HUES64 (cell line): ENCODE measurements at regions not wholly inside any gene's neighbourhood (a gene's known extent, or its start where the extent isn't known, plus 50 kb on each side); places are given as distances from the start of the nearest gene placed in this dataset.

ENCODE experiments used
- H3K27ac ChIP-seq: 2 replicates; pipeline ENCODE4 v1.7.0; 2013; ENCODE audit warnings: low read depth, low read length, inconsistent platforms
- H3K27me3 ChIP-seq: 2 replicates; pipeline ENCODE4 v1.6.1; 2013; ENCODE audit warnings: mild to moderate bottlenecking, low read length; ENCODE audit not compliant: insufficient read depth
- H3K36me3 ChIP-seq: 2 replicates; pipeline ENCODE4 v1.6.1; 2013; ENCODE audit warnings: mild to moderate bottlenecking, low read length; ENCODE audit not compliant: insufficient read depth
- H3K4me1 ChIP-seq: 2 replicates; pipeline ENCODE4 v1.6.1; 2013; ENCODE audit warnings: mild to moderate bottlenecking, low read length, moderate library complexity; ENCODE audit not compliant: insufficient read depth
- H3K4me3 ChIP-seq: 2 replicates; pipeline ENCODE4 v1.5.1; 2013; ENCODE audit warnings: mild to moderate bottlenecking, low read length, moderate library complexity
- H3K9ac ChIP-seq: 2 replicates; pipeline ENCODE4 v1.6.1; 2013; ENCODE audit warnings: mild to moderate bottlenecking, low read depth, low read length
- H3K9me3 ChIP-seq: 2 replicates; pipeline ENCODE4 v1.6.1; 2013; ENCODE audit warnings: low read depth, low read length; ENCODE audit not compliant: insufficient read depth
- WGBS: fragments of 150-250, 120-280 bp; methylation state at CpG from one replicate; pipeline ENCODE4 v1.1.7; 2013; ENCODE audit warnings: missing lambda C conversion rate; 5-methylcytosine and 5-hydroxymethylcytosine counted together

DNA sequence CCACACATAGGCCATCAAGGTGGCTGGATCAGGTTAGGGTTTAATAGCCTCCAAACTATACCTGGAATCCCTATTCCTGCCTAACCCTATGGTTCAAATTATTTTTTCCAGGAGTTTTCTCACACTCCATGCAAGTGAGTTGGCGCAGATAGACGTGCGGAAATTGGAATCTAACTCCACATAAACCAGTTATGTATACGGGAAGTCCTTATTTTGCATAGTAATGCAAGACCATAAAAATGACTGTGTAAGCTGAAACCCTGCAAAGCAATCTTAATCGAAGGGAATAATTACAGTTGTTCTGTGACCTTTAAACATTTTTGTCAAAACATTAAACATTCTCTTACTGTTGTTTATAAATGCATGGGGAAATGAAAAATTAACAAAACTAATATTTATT is 200.1 kb upstream of the SIX2 start:
- Histone ChIP-seq H3K36me3 (no peaks in the 10 kb centered on the region), H3K27me3 (no peaks in the 10 kb centered on the region), H3K27ac (no peak overlapping the region), H3K9ac (no peak overlapping the region), H3K4me3 (no peak overlapping the region), H3K9me3 (no peaks in the 10 kb centered on the region), H3K4me1 (no peaks in the 10 kb centered on the region)
- WGBS = 93% methylated on average over 5 of the region's 5 CpGs

DNA sequence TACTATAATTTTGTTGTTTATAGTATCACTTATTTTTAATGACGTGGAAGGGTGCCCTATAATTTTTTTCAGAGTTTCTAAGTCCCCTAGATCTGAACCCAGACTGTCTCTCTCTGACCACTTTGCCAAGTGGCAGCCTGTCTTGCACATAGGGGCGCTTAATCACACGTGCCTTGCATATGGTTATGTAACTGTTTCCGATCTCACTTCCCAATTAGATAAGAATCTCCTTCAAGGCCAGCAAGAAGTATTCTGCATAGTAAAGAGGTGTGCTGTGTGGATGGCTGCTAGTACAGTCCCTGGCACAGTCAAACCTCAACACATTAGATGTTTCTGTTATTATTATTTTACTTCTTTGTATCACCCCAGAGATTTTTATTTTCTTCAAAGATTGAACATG is 197.8 kb upstream of the SIX2 start:
- Histone ChIP-seq H3K4me3 (no peak overlapping the region), H3K4me1 (no peaks in the 10 kb centered on the region), H3K9ac (no peak overlapping the region), H3K27ac (no peak overlapping the region), H3K36me3 (no peaks in the 10 kb centered on the region), H3K27me3 (no peaks in the 10 kb centered on the region), H3K9me3 (no peaks in the 10 kb centered on the region)
- WGBS = 96% methylated on average over 4 of the region's 4 CpGs

DNA sequence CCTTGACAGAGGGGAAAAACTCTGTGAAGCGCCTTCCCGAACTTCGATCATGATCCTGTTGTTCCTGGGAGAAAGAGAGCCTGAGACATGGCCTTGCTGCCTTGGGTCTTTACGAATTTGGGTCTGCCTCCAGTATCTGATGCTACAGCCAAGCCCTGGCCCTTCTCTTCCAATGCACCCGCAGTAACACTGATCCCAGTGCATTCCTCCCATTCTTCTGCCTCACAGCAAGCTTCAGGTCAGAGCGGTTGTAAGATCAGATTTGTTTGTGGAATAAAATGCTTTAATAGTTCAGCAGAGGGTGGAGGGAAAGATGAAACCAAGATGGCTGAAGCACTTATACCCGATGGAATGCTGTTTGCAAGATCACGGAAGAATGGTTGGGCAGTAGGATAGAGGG is 196.7 kb upstream of the SIX2 start:
- Histone ChIP-seq H3K27ac (no peak overlapping the region), H3K9me3 (no peaks in the 10 kb centered on the region), H3K9ac (no peak overlapping the region), H3K4me1 (no peaks in the 10 kb centered on the region), H3K36me3 (no peaks in the 10 kb centered on the region), H3K27me3 (no peaks in the 10 kb centered on the region), H3K4me3 (no peak overlapping the region)
- 94% methylated on average over 8 of the region's 8 CpGs for WGBS

DNA sequence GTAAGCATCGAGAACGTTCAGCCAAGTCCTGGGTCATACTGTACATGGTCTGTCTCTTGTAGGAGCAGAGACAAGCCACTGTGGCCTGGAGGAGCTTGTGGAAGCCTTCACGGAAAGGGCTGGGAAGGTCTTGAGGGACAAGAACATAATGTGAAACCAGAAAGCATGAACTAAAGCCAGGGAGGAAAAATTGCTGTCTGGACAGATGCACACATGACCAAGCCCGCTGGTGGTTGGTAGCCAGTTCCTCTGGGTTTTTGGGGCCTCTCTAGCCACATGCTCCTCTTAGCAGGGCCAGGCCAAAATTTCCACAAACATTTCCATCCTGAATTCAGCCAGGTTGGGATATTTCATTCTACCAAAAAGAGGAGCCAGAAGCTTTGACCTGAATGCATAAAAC is 196.2 kb upstream of the SIX2 start:
- no peaks in the 10 kb centered on the region for H3K9me3 ChIP-seq
- WGBS = 92% methylated on average over 4 of the region's 4 CpGs
- no peak overlapping the region for H3K27ac ChIP-seq
- no peaks in the 10 kb centered on the region for H3K36me3 ChIP-seq
- no peaks in the 10 kb centered on the region for H3K4me1 ChIP-seq
- no peak overlapping the region for H3K9ac ChIP-seq
- no peak overlapping the region for H3K4me3 ChIP-seq
- no peaks in the 10 kb centered on the region for H3K27me3 ChIP-seq

DNA sequence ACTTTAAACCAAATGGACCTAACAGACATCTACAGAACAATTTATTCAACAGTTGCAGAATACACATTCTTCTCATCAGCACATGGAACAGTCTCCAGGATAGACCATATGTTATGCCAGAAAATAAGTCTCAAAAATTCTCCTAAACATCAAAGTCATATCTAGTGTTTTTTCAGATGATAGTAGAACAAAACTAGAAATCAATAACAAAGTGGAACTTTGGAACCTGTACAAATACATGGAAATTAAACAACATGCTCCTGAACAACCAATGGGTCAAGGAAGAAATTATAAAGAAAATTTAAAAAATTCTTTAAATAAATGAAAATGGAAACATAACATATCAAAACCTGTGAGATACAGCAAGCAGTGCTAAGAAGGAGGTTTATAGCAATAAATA is 194.1 kb upstream of the SIX2 start:
- H3K27ac ChIP-seq = no peak overlapping the region
- no peak overlapping the region for H3K9ac ChIP-seq
- H3K4me3 ChIP-seq = no peak overlapping the region
- no peaks in the 10 kb centered on the region for H3K36me3 ChIP-seq
- no peaks in the 10 kb centered on the region for H3K9me3 ChIP-seq
- H3K27me3 ChIP-seq = no peaks in the 10 kb centered on the region
- H3K4me1 ChIP-seq = no peaks in the 10 kb centered on the region

DNA sequence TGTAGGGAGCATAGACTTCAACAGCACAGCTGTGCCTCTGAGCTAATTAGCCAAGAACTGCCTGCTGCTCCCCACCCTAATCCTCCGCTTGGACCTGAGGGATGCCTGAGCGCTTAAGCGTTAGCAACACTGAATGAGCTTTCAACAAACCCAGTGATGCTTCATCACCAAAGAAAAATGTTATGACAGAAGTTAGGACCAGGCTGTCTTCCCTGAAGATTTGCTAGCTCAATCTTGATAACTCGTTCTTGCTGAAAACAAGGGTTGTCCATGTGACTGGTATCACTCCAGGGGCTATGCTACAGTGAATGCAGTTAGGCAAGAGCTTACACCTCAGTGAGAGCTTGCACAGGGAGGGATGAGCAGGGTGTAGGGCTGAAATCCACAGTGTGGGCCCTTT is 190.7 kb upstream of the SIX2 start:
- 88% methylated on average over 4 of the region's 4 CpGs for WGBS
- no peak overlapping the region for H3K27ac ChIP-seq
- H3K4me1 ChIP-seq = no peaks in the 10 kb centered on the region
- H3K4me3 ChIP-seq = no peak overlapping the region
- no peaks in the 10 kb centered on the region for H3K27me3 ChIP-seq
- no peak overlapping the region for H3K9ac ChIP-seq
- H3K9me3 ChIP-seq = no peaks in the 10 kb centered on the region
- H3K36me3 ChIP-seq = no peaks in the 10 kb centered on the region

DNA sequence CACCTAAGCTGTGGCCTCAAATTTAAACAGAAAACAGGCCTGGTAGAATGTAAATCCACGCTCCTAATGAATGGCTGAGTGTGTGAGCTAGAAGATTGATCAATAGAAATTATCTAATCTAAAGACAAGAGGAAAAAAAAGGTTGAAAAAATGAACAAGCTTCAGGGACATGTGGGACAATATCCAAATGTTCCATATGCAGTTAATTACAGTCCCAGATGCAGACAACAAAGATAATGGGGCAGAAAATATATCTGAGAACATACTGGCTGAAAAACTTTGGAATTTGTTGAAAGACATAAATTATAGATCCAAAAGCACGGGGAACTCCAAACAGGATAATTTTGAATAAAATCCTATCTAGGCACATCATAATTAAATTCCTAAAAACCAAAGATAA is 186.7 kb upstream of the SIX2 start:
- Histone ChIP-seq H3K27ac (no peak overlapping the region), H3K36me3 (no peaks in the 10 kb centered on the region), H3K27me3 (no peaks in the 10 kb centered on the region), H3K9me3 (no peaks in the 10 kb centered on the region), H3K9ac (no peak overlapping the region), H3K4me1 (peaks cover 5% of the 10 kb centered on the region; the same call in 1 of the 2 replicates), H3K4me3 (no peak overlapping the region)
- WGBS = 95% methylated on average over 2 of the region's 2 CpGs

DNA sequence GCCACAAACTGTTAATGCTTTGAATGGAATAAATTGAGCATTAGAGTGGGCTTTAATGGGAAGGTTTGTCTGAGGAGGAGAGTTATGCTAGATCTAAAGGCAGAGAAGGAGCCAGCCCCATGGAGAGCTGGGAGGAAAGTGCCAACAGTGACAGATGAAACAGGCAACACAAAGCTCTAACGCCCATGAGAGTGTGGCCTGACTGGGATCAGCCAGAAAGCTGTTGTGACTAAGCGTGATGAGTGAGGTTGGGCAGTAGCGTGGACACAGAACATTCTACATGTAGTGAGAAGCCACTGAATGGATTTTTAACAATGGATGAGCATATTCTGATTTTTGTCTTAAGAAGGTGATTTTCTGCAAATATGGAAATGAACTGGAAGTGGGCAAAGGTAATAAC is 185.3 kb upstream of the SIX2 start:
- WGBS = 90% methylated on average over 3 of the region's 3 CpGs
- H3K36me3 ChIP-seq = no peaks in the 10 kb centered on the region
- no peaks in the 10 kb centered on the region for H3K27me3 ChIP-seq
- peaks cover 5% of the 10 kb centered on the region; the same call in 1 of the 2 replicates for H3K4me1 ChIP-seq
- no peak overlapping the region for H3K27ac ChIP-seq
- H3K4me3 ChIP-seq = no peak overlapping the region
- no peak overlapping the region for H3K9ac ChIP-seq
- H3K9me3 ChIP-seq = no peaks in the 10 kb centered on the region

DNA sequence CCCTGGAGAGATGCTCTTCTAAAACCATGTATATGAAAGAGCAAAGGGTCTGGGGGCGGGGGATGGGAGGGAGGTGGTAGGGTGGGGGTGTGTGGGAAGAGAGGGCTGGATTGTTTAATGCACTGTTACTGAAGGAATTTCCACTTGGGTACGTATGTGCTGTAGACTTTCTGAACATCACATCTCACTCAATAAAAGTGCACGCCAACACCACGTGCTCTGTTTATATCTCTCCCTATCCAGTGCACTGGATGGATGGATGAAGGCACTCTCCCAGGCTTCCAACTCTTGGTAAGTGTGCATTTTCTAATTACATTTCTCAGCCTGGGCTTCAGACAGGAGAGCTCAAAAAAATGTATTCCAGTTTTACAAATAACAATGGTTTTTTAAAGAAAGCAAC is 184.3 kb upstream of the SIX2 start:
- H3K27me3 ChIP-seq = no peaks in the 10 kb centered on the region
- no peaks in the 10 kb centered on the region for H3K9me3 ChIP-seq
- no peak overlapping the region for H3K9ac ChIP-seq
- no peak overlapping the region for H3K4me3 ChIP-seq
- peaks cover 5% of the 10 kb centered on the region; the same call in 1 of the 2 replicates for H3K4me1 ChIP-seq
- H3K27ac ChIP-seq = no peak overlapping the region
- H3K36me3 ChIP-seq = no peaks in the 10 kb centered on the region
- WGBS = 97% methylated on average over 4 of the region's 4 CpGs

DNA sequence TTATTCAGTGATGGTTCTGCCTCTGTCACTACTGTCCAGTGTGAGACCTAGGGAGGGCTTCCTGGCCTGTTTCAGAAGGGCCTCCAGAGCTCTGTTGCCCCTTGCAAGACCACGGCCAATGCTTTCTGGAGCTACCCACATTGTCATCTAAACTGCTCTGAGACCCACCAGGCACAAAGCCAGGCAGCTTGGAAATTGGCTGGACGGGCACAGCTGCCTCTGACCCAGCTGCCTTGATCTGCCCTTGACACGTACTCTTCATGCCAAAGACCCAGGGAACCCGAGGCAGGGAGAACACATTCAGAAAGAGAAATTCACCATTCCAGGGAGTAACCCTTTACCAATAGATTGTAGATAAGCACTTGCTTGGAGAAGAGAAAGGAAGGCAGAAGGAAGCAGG is 183.7 kb upstream of the SIX2 start:
- no peaks in the 10 kb centered on the region for H3K9me3 ChIP-seq
- H3K36me3 ChIP-seq = no peaks in the 10 kb centered on the region
- H3K27ac ChIP-seq = no peak overlapping the region
- H3K4me1 ChIP-seq = peaks cover 5% of the 10 kb centered on the region; the same call in 1 of the 2 replicates
- H3K9ac ChIP-seq = no peak overlapping the region
- H3K4me3 ChIP-seq = no peak overlapping the region
- no peaks in the 10 kb centered on the region for H3K27me3 ChIP-seq
- 96% methylated on average over 4 of the region's 4 CpGs for WGBS

DNA sequence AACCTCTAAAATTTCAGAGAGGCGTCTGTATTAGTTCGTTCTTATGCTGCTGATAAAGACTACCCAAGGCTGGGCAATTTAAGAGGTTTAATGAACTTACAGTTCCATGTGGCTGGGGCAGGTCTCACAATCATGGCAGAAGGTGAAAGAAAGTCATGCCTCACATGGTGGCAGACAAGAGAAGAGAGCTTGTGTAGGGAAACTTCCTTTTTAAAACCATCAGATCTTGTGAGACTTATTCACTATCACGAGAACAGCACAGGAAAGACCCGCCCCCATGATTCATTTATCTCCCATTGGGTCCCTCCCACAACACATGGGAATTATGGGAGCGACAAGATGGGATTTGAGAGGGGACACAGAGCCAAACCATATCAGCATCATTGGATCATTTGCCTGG is 183.2 kb upstream of the SIX2 start:
- no peak overlapping the region for H3K9ac ChIP-seq
- H3K4me3 ChIP-seq = no peak overlapping the region
- H3K4me1 ChIP-seq = peaks cover 5% of the 10 kb centered on the region; the same call in 1 of the 2 replicates
- 84% methylated on average over 5 of the region's 5 CpGs for WGBS
- no peaks in the 10 kb centered on the region for H3K27me3 ChIP-seq
- H3K36me3 ChIP-seq = no peaks in the 10 kb centered on the region
- H3K27ac ChIP-seq = no peak overlapping the region
- H3K9me3 ChIP-seq = no peaks in the 10 kb centered on the region

DNA sequence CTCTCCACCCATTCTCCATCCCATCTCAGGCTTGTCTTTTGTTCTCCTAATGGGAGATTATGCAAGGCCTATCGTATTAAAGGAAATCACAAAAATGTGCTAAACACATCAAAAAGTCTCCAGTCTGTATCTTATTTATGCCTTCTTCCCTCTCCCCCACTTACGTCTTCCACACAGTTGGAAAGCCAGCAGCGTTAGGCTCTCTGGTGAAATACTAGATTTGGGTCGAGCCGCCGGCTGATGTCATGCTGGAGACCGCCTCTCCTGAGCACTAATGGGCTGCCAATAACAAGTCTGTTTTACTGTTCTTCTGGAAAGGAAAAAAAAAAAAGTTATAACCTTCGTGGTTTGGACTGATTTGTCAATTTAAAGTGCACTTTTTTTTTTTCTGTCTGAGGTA is 182.7 kb upstream of the SIX2 start:
- 86% methylated on average over 8 of the region's 8 CpGs for WGBS
- peaks cover 5% of the 10 kb centered on the region; the same call in 1 of the 2 replicates for H3K4me1 ChIP-seq
- H3K36me3 ChIP-seq = no peaks in the 10 kb centered on the region
- H3K9ac ChIP-seq = no peak overlapping the region
- no peak overlapping the region for H3K27ac ChIP-seq
- H3K9me3 ChIP-seq = no peaks in the 10 kb centered on the region
- no peaks in the 10 kb centered on the region for H3K27me3 ChIP-seq
- no peak overlapping the region for H3K4me3 ChIP-seq
